Caco-2 (cell line): ENCODE measurements at regions not wholly inside any gene's neighbourhood (a gene's known extent, or its start where the extent isn't known, plus 50 kb on each side); places are given as distances from the start of the nearest gene placed in this dataset.
"Not testable (repeated sequence)": the region's sequence is repeated elsewhere in the genome, so short reads cannot be mapped to it uniquely, and the experiment has no call there.

Experiments used
- BruUV-seq: library from RNA; stranded (reverse); fragments of 400-500 nt; replicated peaks from 2 replicates; lab custom pipeline; 2021; lab: Mats Ljungman, UMichigan
- CTCF ChIA-PET: fragments of 300-600 bp; sonication (Branson Sonifier 250); formaldehyde crosslinking; loops from one replicate; lab custom pipeline; 2022; ENCODE audit warnings: antibody characterized with exemption; lab: Charles Lee
- POLR2A ChIA-PET: fragments of 300-600 bp; sonication (Branson Sonifier 250); formaldehyde crosslinking; loops from one replicate; lab custom pipeline; 2022; ENCODE audit warnings: antibody characterized with exemption; lab: Charles Lee
- DNase-seq, 2 experiments: peaks; one replicate each; pipeline versions ENCODE4 v3.0.0 to v3.0.0-alpha.2; 2020 to 2022
- H3K27me3 ChIP-seq: replicated peaks from 2 replicates; pipeline ENCODE4 v1.6.0; 2011; ENCODE audit warnings: low read length; ENCODE audit not compliant: control insufficient read depth, insufficient read depth
- H3K36me3 ChIP-seq: 2 replicates; pipeline ENCODE4 v1.5.1; 2011; ENCODE audit warnings: low read length; ENCODE audit not compliant: control insufficient read depth, insufficient read depth
- H3K4me1 ChIP-seq: fragments of 250-450 bp; sonication (Bioruptor Pico); 2 replicates; pipeline ENCODE4 v1.5.1; 2020; ENCODE audit warnings: mild to moderate bottlenecking
- H3K4me3 ChIP-seq: 2 replicates; pipeline ENCODE4 v1.5.1; 2011; ENCODE audit warnings: low read depth, mild to moderate bottlenecking, control low read depth, low read length
- H3K9me3 ChIP-seq: fragments of 250-450 bp; sonication (Bioruptor Pico); 2 replicates; pipeline ENCODE4 v1.5.1; 2020; ENCODE audit warnings: mild to moderate bottlenecking, moderate library complexity
- H3K27ac Mint-ChIP-seq: one replicate; pipeline ENCODE4 v1.8.0; 2022; ENCODE audit warnings: mixed read lengths; ENCODE audit not compliant: unreplicated experiment
- H3K27me3 Mint-ChIP-seq: one replicate; pipeline ENCODE4 v1.8.0; 2022; ENCODE audit warnings: mixed read lengths; ENCODE audit not compliant: insufficient read depth, unreplicated experiment
- H3K36me3 Mint-ChIP-seq: one replicate; pipeline ENCODE4 v1.8.0; 2022; ENCODE audit warnings: mild to moderate bottlenecking, mixed read lengths; ENCODE audit not compliant: insufficient read depth, unreplicated experiment
- H3K4me1 Mint-ChIP-seq: one replicate; pipeline ENCODE4 v1.8.0; 2022; ENCODE audit warnings: low read depth, mixed read lengths; ENCODE audit not compliant: unreplicated experiment
- H3K4me3 Mint-ChIP-seq: one replicate; pipeline ENCODE4 v1.8.0; 2022; ENCODE audit warnings: mild to moderate bottlenecking, moderate library complexity, mixed read lengths; ENCODE audit not compliant: unreplicated experiment
- H3K9me3 Mint-ChIP-seq: one replicate; pipeline ENCODE4 v1.8.0; 2022; ENCODE audit warnings: mixed read lengths; ENCODE audit not compliant: unreplicated experiment
- CTCF ChIP-seq, 2 experiments: fragments of 200-600 bp in 1 of 2; IDR thresholded peaks; 1 replicate in 1 of 2; 2 replicates in 1 of 2; pipeline versions ENCODE4 v1.5.1 to v1.8.0; 2011 to 2022; ENCODE audit warnings: antibody characterized with exemption in 1 of 2, control low read depth in 1 of 2, inconsistent platforms in 1 of 2, low read depth in 1 of 2, low read length in 1 of 2, mild to moderate bottlenecking in 1 of 2, moderate library complexity in 1 of 2; ENCODE audit not compliant: insufficient read depth in 1 of 2, severe bottlenecking in 1 of 2, unreplicated experiment in 1 of 2
- intact Hi-C: fragments of 100-400 bp; cut with micrococcal nuclease; formaldehyde crosslinking; loops from one replicate; pipeline ENCODE4 v1.10.0; 2022; ENCODE audit not compliant: unreplicated experiment

- H3K9me3 ChIP-seq, H3K9me3 Mint-ChIP-seq, H3K4me1 Mint-ChIP-seq, DNase-seq, POLR2A ChIA-PET, intact Hi-C loops, CTCF ChIA-PET, BruUV-seq, H3K36me3 Mint-ChIP-seq, H3K27ac Mint-ChIP-seq, H3K27me3 Mint-ChIP-seq, H3K4me3 ChIP-seq, H3K4me3 Mint-ChIP-seq, H3K4me1 ChIP-seq, H3K27me3 ChIP-seq, H3K36me3 ChIP-seq: not testable (repeated sequence)
These were observed 102.5 kb upstream of the WIPF3 start for GRCh38 chr7:29703830-29704229.

- CTCF ChIA-PET, H3K9me3 Mint-ChIP-seq, BruUV-seq, intact Hi-C loops, H3K27me3 ChIP-seq, H3K4me3 Mint-ChIP-seq, H3K4me1 ChIP-seq, H3K9me3 ChIP-seq, H3K27ac Mint-ChIP-seq, H3K4me1 Mint-ChIP-seq, H3K36me3 Mint-ChIP-seq, H3K4me3 ChIP-seq, H3K27me3 Mint-ChIP-seq, H3K36me3 ChIP-seq, POLR2A ChIA-PET, DNase-seq: not testable (repeated sequence)
These were observed 97.3 kb upstream of the WIPF3 start for GRCh38 chr7:29709002-29709401.

- CTCF ChIA-PET: not testable (repeated sequence)
These were observed 83.2 kb upstream of the WIPF3 start for GRCh38 chr7:29723127-29723526.

GRCh38 chr7:29723599-29723998 is 82.7 kb upstream of the WIPF3 start:
- peaks cover 12% of the 10 kb centered on the region for H3K9me3 Mint-ChIP-seq
- no peak for TF ChIP-seq CTCF (IDR thresholded peaks at IDR 0.05; ENCODE audit: insufficient read depth in 1 of 2, low read depth in 1 of 2, low read length in 1 of 2, severe bottlenecking in 1 of 2, unreplicated experiment in 1 of 2)
- H3K4me1 ChIP-seq: peaks cover 8% of the 10 kb centered on the region; the same call in 1 of the 2 replicates
- peaks cover 9% of the 10 kb centered on the region for H3K27me3 Mint-ChIP-seq
- H3K36me3 ChIP-seq: no peaks in the 10 kb centered on the region
- H3K9me3 ChIP-seq: no peaks in the 10 kb centered on the region
- peaks cover 7% of the 10 kb centered on the region for H3K4me1 Mint-ChIP-seq
- no peaks in the 10 kb centered on the region for H3K27me3 ChIP-seq
- intact Hi-C loops: no loop called here
- no peak overlapping the region for H3K4me3 Mint-ChIP-seq
- no peak overlapping the region for H3K4me3 ChIP-seq
- POLR2A ChIA-PET: no interaction called here
- no TSS peak for BruUV-seq
- peak in 1 of 2 experiments; percentile 9 for DNase-seq
- no peaks in the 10 kb centered on the region for H3K36me3 Mint-ChIP-seq
- H3K27ac Mint-ChIP-seq: peak overlapping the region; percentile 11
- CTCF ChIA-PET: no interaction called here

More at GRCh38 chr7:29723127-29723526, 83.2 kb upstream of the WIPF3 start:
- H3K9me3 ChIP-seq, BruUV-seq, POLR2A ChIA-PET, H3K27me3 Mint-ChIP-seq, H3K9me3 Mint-ChIP-seq, intact Hi-C loops, H3K27me3 ChIP-seq, H3K4me3 ChIP-seq, H3K4me1 Mint-ChIP-seq, H3K4me1 ChIP-seq, H3K36me3 Mint-ChIP-seq, H3K36me3 ChIP-seq: not testable (repeated sequence)
- H3K27ac Mint-ChIP-seq: peak overlapping the region; percentile 11
- H3K4me3 Mint-ChIP-seq: peak overlapping the region; percentile 39
- peak; percentile 74 to 87 for DNase-seq

- H3K4me1 ChIP-seq, BruUV-seq, DNase-seq, H3K4me3 ChIP-seq, H3K36me3 ChIP-seq, POLR2A ChIA-PET, H3K9me3 ChIP-seq, H3K4me3 Mint-ChIP-seq, intact Hi-C loops, H3K27me3 ChIP-seq, H3K36me3 Mint-ChIP-seq, CTCF ChIA-PET, H3K4me1 Mint-ChIP-seq, H3K27ac Mint-ChIP-seq: not testable (repeated sequence)
- H3K9me3 Mint-ChIP-seq: peaks cover 14% of the 10 kb centered on the region
- H3K27me3 Mint-ChIP-seq: peaks cover 14% of the 10 kb centered on the region
These were observed 76.7 kb upstream of the WIPF3 start for GRCh38 chr7:29729534-29730165.
